OCI-LY3 (cell line): ENCODE measurements at regions not wholly inside any gene's neighbourhood (a gene's known extent, or its start where the extent isn't known, plus 50 kb on each side); places are given as distances from the start of the nearest gene placed in this dataset.

ENCODE experiments used
- EZH2phosphoT487 ChIP-seq: fragments of 200-600 bp; shearing (Covaris generic); IDR thresholded peaks from 2 replicates; pipeline ENCODE4 v1.6.1; 2018; ENCODE audit warnings: antibody characterized with exemption, mixed run types, low read depth
- TF ChIP-seq, protein P1 (sequence below): fragments of 200-600, 300-600 bp; sonication (generic); IDR thresholded peaks from 2 replicates; pipeline ENCODE4 v1.5.1; 2014; ENCODE audit warnings: antibody characterized with exemption, low read length, low read depth

DNA sequence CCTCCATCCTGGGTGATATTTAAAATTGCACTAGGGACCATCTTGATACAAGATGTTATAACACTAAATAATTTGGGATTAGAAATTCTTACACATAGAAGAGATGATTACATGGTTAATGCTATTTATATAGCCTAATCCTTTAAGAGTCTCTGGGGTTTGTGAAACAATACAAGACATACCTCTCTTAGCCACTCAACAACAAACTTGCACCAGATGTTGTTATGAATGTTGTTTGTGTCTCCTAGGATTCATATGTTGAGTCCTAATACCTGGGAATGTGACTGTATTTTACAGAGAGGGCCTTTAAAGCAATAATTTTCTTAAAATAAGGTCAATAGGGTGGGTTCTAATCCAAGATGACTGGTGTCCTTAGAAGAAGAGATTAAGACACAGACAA lies 678.3 kb downstream of the NYAP2 start:
- TF ChIP-seq, protein P1, sequence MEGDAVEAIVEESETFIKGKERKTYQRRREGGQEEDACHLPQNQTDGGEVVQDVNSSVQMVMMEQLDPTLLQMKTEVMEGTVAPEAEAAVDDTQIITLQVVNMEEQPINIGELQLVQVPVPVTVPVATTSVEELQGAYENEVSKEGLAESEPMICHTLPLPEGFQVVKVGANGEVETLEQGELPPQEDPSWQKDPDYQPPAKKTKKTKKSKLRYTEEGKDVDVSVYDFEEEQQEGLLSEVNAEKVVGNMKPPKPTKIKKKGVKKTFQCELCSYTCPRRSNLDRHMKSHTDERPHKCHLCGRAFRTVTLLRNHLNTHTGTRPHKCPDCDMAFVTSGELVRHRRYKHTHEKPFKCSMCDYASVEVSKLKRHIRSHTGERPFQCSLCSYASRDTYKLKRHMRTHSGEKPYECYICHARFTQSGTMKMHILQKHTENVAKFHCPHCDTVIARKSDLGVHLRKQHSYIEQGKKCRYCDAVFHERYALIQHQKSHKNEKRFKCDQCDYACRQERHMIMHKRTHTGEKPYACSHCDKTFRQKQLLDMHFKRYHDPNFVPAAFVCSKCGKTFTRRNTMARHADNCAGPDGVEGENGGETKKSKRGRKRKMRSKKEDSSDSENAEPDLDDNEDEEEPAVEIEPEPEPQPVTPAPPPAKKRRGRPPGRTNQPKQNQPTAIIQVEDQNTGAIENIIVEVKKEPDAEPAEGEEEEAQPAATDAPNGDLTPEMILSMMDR: no peak
- no peak for TF ChIP-seq EZH2phosphoT487
